SK-N-SH treated with all-trans-retinoic acid at 6 μM for 48 hours (cell line): ENCODE measurements at regions not wholly inside any gene's neighbourhood (a gene's known extent, or its start where the extent isn't known, plus 50 kb on each side); places are given as distances from the start of the nearest gene placed in this dataset.

ENCODE experiments used
- ARNTL ChIP-seq: fragments of 450-650 bp; formaldehyde crosslinking; IDR thresholded peaks from 2 replicates; pipeline ENCODE4 v1.5.0; 2020; ENCODE audit warnings: low read depth, mild to moderate bottlenecking, moderate library complexity, borderline replicate concordance
- BACH2 ChIP-seq: fragments of 250-450 bp; sonication (Bioruptor Pico); IDR thresholded peaks from 2 replicates; pipeline ENCODE4 v1.9.0; 2021; ENCODE audit warnings: mild to moderate bottlenecking, borderline replicate concordance
- CSDC2 ChIP-seq: fragments of 250-450 bp; sonication (Bioruptor Pico); IDR thresholded peaks from 2 replicates; pipeline ENCODE4 v1.5.0; 2020; ENCODE audit warnings: mild to moderate bottlenecking, moderate library complexity
- ESRRG ChIP-seq: fragments of 250-450 bp; sonication (Bioruptor Pico); IDR thresholded peaks from 2 replicates; pipeline ENCODE4 v1.6.1; 2021; ENCODE audit warnings: mild to moderate bottlenecking
- ISL1 ChIP-seq: fragments of 250-450 bp; sonication (Bioruptor Pico); IDR thresholded peaks from 2 replicates; pipeline ENCODE4 v2.1.2; 2022; ENCODE audit warnings: mild to moderate bottlenecking, moderate library complexity
- OSR1 ChIP-seq: fragments of 250-450 bp; sonication (Bioruptor Pico); IDR thresholded peaks from 2 replicates; pipeline ENCODE4 v1.8.0; 2022; ENCODE audit warnings: moderate library complexity, mild to moderate bottlenecking, inconsistent platforms
- PPARA ChIP-seq: fragments of 250-450 bp; sonication (Bioruptor Pico); IDR thresholded peaks from 2 replicates; pipeline ENCODE4 v1.5.0; 2020; ENCODE audit warnings: mild to moderate bottlenecking, borderline replicate concordance
- SNAI2 ChIP-seq: fragments of 250-450 bp; sonication (Bioruptor Pico); IDR thresholded peaks from 2 replicates; pipeline ENCODE4 v1.5.0; 2020; ENCODE audit warnings: mild to moderate bottlenecking, moderate library complexity
- ZFP30 ChIP-seq: fragments of 450-650 bp; formaldehyde crosslinking; IDR thresholded peaks from 2 replicates; pipeline ENCODE4 v1.5.0; 2022; ENCODE audit warnings: mild to moderate bottlenecking, moderate library complexity
- ZNF565 ChIP-seq: fragments of 450-650 bp; formaldehyde crosslinking; conservative IDR thresholded peaks from 2 replicates; pipeline ENCODE4 v1.5.0; 2020; ENCODE audit warnings: low read depth, mild to moderate bottlenecking, moderate library complexity
- ZNF70 ChIP-seq: fragments of 450-650 bp; formaldehyde crosslinking; IDR thresholded peaks from 2 replicates; pipeline ENCODE4 v1.5.0; 2020; ENCODE audit warnings: mild to moderate bottlenecking, moderate library complexity
- TF ChIP-seq, protein P1 (sequence below): fragments of 250-450 bp; sonication (Bioruptor Pico); IDR thresholded peaks from 2 replicates; pipeline ENCODE4 v1.5.1; 2020; ENCODE audit warnings: low read depth, mild to moderate bottlenecking, moderate library complexity
- TF ChIP-seq, protein P2 (sequence below): fragments of 250-450 bp; sonication (Bioruptor Pico); IDR thresholded peaks from 2 replicates; pipeline ENCODE4 v1.8.0; 2020; ENCODE audit warnings: mild to moderate bottlenecking, moderate library complexity, borderline replicate concordance
- TF ChIP-seq, protein P3 (sequence below): fragments of 250-450 bp; sonication (Bioruptor Pico); IDR thresholded peaks from 2 replicates; pipeline ENCODE4 v1.8.0; 2021; ENCODE audit warnings: low read depth, mild to moderate bottlenecking, moderate library complexity, borderline replicate concordance

DNA sequence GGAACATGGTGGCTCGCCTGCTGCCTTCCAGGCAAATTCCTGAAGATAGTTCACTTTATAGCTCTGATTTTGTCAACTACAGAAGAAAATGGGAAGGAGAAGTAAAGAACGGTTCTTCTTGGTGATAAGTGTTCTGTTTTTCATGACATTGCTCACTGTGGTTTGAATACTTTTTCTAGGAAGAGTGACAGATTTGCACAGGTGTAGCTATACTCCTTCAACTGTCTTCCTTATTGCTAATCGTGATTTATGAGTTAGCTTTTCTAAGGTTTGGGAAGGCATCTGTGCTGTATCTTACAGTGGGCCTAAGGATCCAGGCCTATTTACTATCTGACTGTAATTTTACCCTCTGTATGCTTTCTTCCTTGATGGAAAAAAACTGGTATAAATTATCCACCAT, 405.6 kb downstream of the NDFIP2 start:
- TF ChIP-seq BACH2 (CRISPR knock-in tag) (no peak), ZNF70 (CRISPR knock-in tag) (no peak), ZFP30 (CRISPR knock-in tag) (no peak), CSDC2 (CRISPR knock-in tag) (no peak), ARNTL (CRISPR knock-in tag) (no peak), OSR1 (CRISPR knock-in tag) (no peak), ZNF565 (CRISPR knock-in tag) (no peak), ESRRG (CRISPR knock-in tag) (no peak), SNAI2 (CRISPR knock-in tag) (no peak), ISL1 (CRISPR knock-in tag) (no peak), PPARA (CRISPR knock-in tag) (no peak)
- TF ChIP-seq, protein P1, sequence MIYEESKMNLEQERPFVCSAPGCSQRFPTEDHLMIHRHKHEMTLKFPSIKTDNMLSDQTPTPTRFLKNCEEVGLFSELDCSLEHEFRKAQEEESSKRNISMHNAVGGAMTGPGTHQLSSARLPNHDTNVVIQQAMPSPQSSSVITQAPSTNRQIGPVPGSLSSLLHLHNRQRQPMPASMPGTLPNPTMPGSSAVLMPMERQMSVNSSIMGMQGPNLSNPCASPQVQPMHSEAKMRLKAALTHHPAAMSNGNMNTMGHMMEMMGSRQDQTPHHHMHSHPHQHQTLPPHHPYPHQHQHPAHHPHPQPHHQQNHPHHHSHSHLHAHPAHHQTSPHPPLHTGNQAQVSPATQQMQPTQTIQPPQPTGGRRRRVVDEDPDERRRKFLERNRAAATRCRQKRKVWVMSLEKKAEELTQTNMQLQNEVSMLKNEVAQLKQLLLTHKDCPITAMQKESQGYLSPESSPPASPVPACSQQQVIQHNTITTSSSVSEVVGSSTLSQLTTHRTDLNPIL = no peak
- TF ChIP-seq, protein P2, sequence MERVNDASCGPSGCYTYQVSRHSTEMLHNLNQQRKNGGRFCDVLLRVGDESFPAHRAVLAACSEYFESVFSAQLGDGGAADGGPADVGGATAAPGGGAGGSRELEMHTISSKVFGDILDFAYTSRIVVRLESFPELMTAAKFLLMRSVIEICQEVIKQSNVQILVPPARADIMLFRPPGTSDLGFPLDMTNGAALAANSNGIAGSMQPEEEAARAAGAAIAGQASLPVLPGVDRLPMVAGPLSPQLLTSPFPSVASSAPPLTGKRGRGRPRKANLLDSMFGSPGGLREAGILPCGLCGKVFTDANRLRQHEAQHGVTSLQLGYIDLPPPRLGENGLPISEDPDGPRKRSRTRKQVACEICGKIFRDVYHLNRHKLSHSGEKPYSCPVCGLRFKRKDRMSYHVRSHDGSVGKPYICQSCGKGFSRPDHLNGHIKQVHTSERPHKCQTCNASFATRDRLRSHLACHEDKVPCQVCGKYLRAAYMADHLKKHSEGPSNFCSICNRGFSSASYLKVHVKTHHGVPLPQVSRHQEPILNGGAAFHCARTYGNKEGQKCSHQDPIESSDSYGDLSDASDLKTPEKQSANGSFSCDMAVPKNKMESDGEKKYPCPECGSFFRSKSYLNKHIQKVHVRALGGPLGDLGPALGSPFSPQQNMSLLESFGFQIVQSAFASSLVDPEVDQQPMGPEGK (CRISPR knock-in tag) = no peak
- TF ChIP-seq, protein P3, sequence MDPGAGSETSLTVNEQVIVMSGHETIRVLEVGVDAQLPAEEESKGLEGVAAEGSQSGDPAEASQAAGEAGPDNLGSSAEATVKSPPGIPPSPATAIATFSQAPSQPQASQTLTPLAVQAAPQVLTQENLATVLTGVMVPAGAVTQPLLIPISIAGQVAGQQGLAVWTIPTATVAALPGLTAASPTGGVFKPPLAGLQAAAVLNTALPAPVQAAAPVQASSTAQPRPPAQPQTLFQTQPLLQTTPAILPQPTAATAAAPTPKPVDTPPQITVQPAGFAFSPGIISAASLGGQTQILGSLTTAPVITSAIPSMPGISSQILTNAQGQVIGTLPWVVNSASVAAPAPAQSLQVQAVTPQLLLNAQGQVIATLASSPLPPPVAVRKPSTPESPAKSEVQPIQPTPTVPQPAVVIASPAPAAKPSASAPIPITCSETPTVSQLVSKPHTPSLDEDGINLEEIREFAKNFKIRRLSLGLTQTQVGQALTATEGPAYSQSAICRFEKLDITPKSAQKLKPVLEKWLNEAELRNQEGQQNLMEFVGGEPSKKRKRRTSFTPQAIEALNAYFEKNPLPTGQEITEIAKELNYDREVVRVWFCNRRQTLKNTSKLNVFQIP (CRISPR knock-in tag) = no peak
